ENCODE measurements at regions not wholly inside any gene's neighbourhood (a gene's known extent, or its start where the extent isn't known, plus 50 kb on each side); places are given as distances from the start of the nearest gene placed in this dataset.

- H3K27ac ChIP-seq (ENCODE audit: insufficient read length, low read depth, low read length) = no peak overlapping the region
- H3K79me1 ChIP-seq (ENCODE audit: insufficient read depth, low read depth, low read length, poor library complexity, severe bottlenecking) = no peaks in the 10 kb centered on the region
- H3K18ac ChIP-seq (ENCODE audit: insufficient read length, low read depth, low read length) = no peak overlapping the region
- DNase-seq = no peak
- H2BK120ac ChIP-seq (ENCODE audit: low read depth, low read length, poor library complexity, severe bottlenecking) = no peak overlapping the region
- H4K5ac ChIP-seq (ENCODE audit: insufficient read length, low read depth, low read length) = no peak overlapping the region
- no peak overlapping the region for H3K27ac Mint-ChIP-seq
- no peak overlapping the region for H3K4ac ChIP-seq (ENCODE audit: low read depth, low read length)
- no peaks in the 10 kb centered on the region; the same call in 1 of the 2 replicates for H3K27me3 Mint-ChIP-seq (ENCODE audit: low read depth)
- no peaks in the 10 kb centered on the region for H3K4me1 ChIP-seq (ENCODE audit: insufficient read depth, low read length)
- H3K9me3 ChIP-seq (ENCODE audit: control insufficient read depth, low read depth, low read length) = no peaks in the 10 kb centered on the region
- no peak overlapping the region for H3K4me2 ChIP-seq (ENCODE audit: insufficient read depth, insufficient read length, low read length)
- no peaks in the 10 kb centered on the region for H3K27me3 ChIP-seq (ENCODE audit: insufficient read depth, low read length)
- no peak for TF ChIP-seq CTCF (conservative IDR thresholded peaks at IDR 0.05)
- no peaks in the 10 kb centered on the region for H3K23me2 ChIP-seq (ENCODE audit: insufficient read length, low read depth, low read length, poor library complexity, severe bottlenecking)
- H2BK20ac ChIP-seq (ENCODE audit: low read depth, low read length, poor library complexity, severe bottlenecking) = no peak overlapping the region
- H4K8ac ChIP-seq (replicated peaks; ENCODE audit: insufficient read length, low read depth, low read length) = no peak overlapping the region
- H3K36me3 Mint-ChIP-seq (ENCODE audit: insufficient read depth in 1 of 3, low read depth in 3 of 3) = no peaks in the 10 kb centered on the region; a peak in 1 of 7 replicates
- H2AK5ac ChIP-seq (ENCODE audit: insufficient read length, low read length) = no peak overlapping the region
- no peak overlapping the region for H2BK5ac ChIP-seq (ENCODE audit: insufficient read length, low read length)
- H3K4me1 Mint-ChIP-seq = no peaks in the 10 kb centered on the region
- no peak overlapping the region for H3K23ac ChIP-seq (ENCODE audit: insufficient read length, low read depth, low read length)
- no peak overlapping the region for H2BK12ac ChIP-seq (ENCODE audit: insufficient read length, low read depth, low read length)
- no peak overlapping the region for H3K14ac ChIP-seq (ENCODE audit: insufficient read depth, low read length)
- H3K56ac ChIP-seq (ENCODE audit: insufficient read length, low read depth, low read length) = no peak overlapping the region
- no peak overlapping the region for H2AFZ ChIP-seq (ENCODE audit: low read length)
- H3T11ph ChIP-seq (ENCODE audit: low read length) = no peak overlapping the region
- no peaks in the 10 kb centered on the region for H4K20me1 ChIP-seq (ENCODE audit: control insufficient read depth, insufficient read depth, insufficient read length)
- H4K91ac ChIP-seq (ENCODE audit: insufficient read length, low read depth, low read length) = no peak overlapping the region
- WGBS (ENCODE audit: extremely low coverage, insufficient read length, low lambda C conversion rate) = no CpG with 5 or more reads among the region's 1 CpG
- no peaks in the 10 kb centered on the region; a peak in 1 of 5 replicates for H3K9me3 Mint-ChIP-seq
- no peak overlapping the region for H2BK15ac ChIP-seq (ENCODE audit: low read depth, low read length)
- H3K79me2 ChIP-seq (ENCODE audit: insufficient read depth, low read length) = no peaks in the 10 kb centered on the region; the same call in 1 of the 2 replicates
- H3K9ac ChIP-seq (ENCODE audit: extremely low read depth, insufficient read length, low read length) = no peak overlapping the region
- no peak overlapping the region for H3K4me3 Mint-ChIP-seq
These were observed 52.2 kb upstream of the RORA start for GRCh38 chr15:61281328-61281727.
